WTC11 (cell line): ENCODE measurements at regions not wholly inside any gene's neighbourhood (a gene's known extent, or its start where the extent isn't known, plus 50 kb on each side); places are given as distances from the start of the nearest gene placed in this dataset.

Experiments
- ATAC-seq: fragments of 200-7000 bp; cut with Tn5 transposase; 2 replicates; pipeline ENCODE4 v1.10.0; 2021; ENCODE audit warnings: mild to moderate bottlenecking, moderate library complexity
- CTCF ChIA-PET: fragments of 300-600 bp; sonication (Branson Sonifier 250); formaldehyde crosslinking; loops from one replicate; lab custom pipeline; 2021; ENCODE audit warnings: antibody characterized with exemption; lab: Charles Lee
- POLR2A ChIA-PET: fragments of 350-600 bp; sonication (Branson Sonifier 250); formaldehyde crosslinking; loops from one replicate; lab custom pipeline; 2021; ENCODE audit warnings: antibody characterized with exemption; lab: Charles Lee
- DNase-seq: peaks from one replicate; pipeline ENCODE4 v3.0.0; 2021; ENCODE audit warnings: low spot score
- H3K27ac Mint-ChIP-seq: 2 replicates; pipeline ENCODE4 v1.8.0; 2021; ENCODE audit warnings: mixed read lengths
- H3K27me3 Mint-ChIP-seq: 2 replicates; pipeline ENCODE4 v1.8.0; 2021; ENCODE audit warnings: low read depth, mild to moderate bottlenecking, moderate library complexity, mixed read lengths
- H3K36me3 Mint-ChIP-seq: 2 replicates; pipeline ENCODE4 v1.8.0; 2021; ENCODE audit warnings: mixed read lengths
- H3K4me1 Mint-ChIP-seq: 2 replicates; pipeline ENCODE4 v1.8.0; 2022; ENCODE audit warnings: mixed read lengths
- H3K4me3 Mint-ChIP-seq: 2 replicates; pipeline ENCODE4 v1.8.0; 2021; ENCODE audit warnings: mild to moderate bottlenecking, moderate library complexity, mixed read lengths
- H3K9me3 Mint-ChIP-seq: 2 replicates; pipeline ENCODE4 v1.8.0; 2021; ENCODE audit warnings: mixed read lengths
- ARID4B ChIP-seq: sonication (generic); formaldehyde crosslinking; IDR thresholded peaks from 2 replicates; pipeline ENCODE4 v1.8.0; 2023; ENCODE audit warnings: missing genetic modification reagents, mild to moderate bottlenecking, borderline replicate concordance
- ATF3 ChIP-seq: sonication (generic); formaldehyde crosslinking; conservative IDR thresholded peaks from 2 replicates; pipeline ENCODE4 v1.8.1; 2022; ENCODE audit warnings: mild to moderate bottlenecking, missing genetic modification reagents
- CREB1 ChIP-seq: sonication (generic); formaldehyde crosslinking; IDR thresholded peaks from 2 replicates; pipeline ENCODE4 v1.8.0; 2023; ENCODE audit warnings: mild to moderate bottlenecking, missing genetic modification reagents
- CTCF ChIP-seq: fragments of 200-600 bp; IDR thresholded peaks from 2 replicates; pipeline ENCODE4 v1.8.0; 2022; ENCODE audit warnings: antibody characterized with exemption
- E2F5 ChIP-seq: sonication (generic); formaldehyde crosslinking; IDR thresholded peaks from 2 replicates; pipeline ENCODE4 v1.8.1; 2022; ENCODE audit warnings: mild to moderate bottlenecking, moderate library complexity, missing genetic modification reagents
- EMX1 ChIP-seq: fragments of 250-450 bp; sonication (Bioruptor Pico); IDR thresholded peaks from 2 replicates; pipeline ENCODE4 v1.8.0; 2021; ENCODE audit warnings: mild to moderate bottlenecking
- ERG ChIP-seq: fragments of 250-450 bp; sonication (Bioruptor Pico); IDR thresholded peaks from 2 replicates; pipeline ENCODE4 v1.8.0; 2021; ENCODE audit warnings: mild to moderate bottlenecking
- ESRRA ChIP-seq: sonication (generic); formaldehyde crosslinking; IDR thresholded peaks from 2 replicates; pipeline ENCODE4 v1.8.1; 2022; ENCODE audit warnings: mild to moderate bottlenecking, missing genetic modification reagents, borderline replicate concordance
- ETV6 ChIP-seq: sonication (generic); formaldehyde crosslinking; IDR thresholded peaks from 2 replicates; pipeline ENCODE4 v1.8.1; 2022; ENCODE audit warnings: mild to moderate bottlenecking, missing genetic modification reagents
- FOXP4 ChIP-seq: sonication (generic); formaldehyde crosslinking; IDR thresholded peaks from 2 replicates; pipeline ENCODE4 v1.8.0; 2022; ENCODE audit warnings: mild to moderate bottlenecking, missing genetic modification reagents
- GRHL2 ChIP-seq: fragments of 250-450 bp; sonication (Bioruptor Pico); IDR thresholded peaks from 2 replicates; pipeline ENCODE4 v1.8.0; 2022; ENCODE audit warnings: mild to moderate bottlenecking, moderate library complexity; ENCODE audit not compliant: insufficient replicate concordance, severe bottlenecking
- GTF2I ChIP-seq: fragments of 250-450 bp; sonication (Bioruptor Pico); conservative IDR thresholded peaks from 2 replicates; pipeline ENCODE4 v1.4.0; 2021; ENCODE audit warnings: mild to moderate bottlenecking
- HMGA2 ChIP-seq: fragments of 250-450 bp; sonication (Bioruptor Pico); IDR thresholded peaks from 2 replicates; pipeline ENCODE4 v1.4.0; 2021; ENCODE audit warnings: mild to moderate bottlenecking, moderate library complexity
- JUN ChIP-seq: sonication (generic); formaldehyde crosslinking; IDR thresholded peaks from 2 replicates; pipeline ENCODE4 v1.8.0; 2023; ENCODE audit warnings: mild to moderate bottlenecking, missing genetic modification reagents
- MAX ChIP-seq: sonication (generic); formaldehyde crosslinking; IDR thresholded peaks from 2 replicates; pipeline ENCODE4 v1.8.0; 2022; ENCODE audit warnings: mild to moderate bottlenecking, missing genetic modification reagents
- NFATC4 ChIP-seq: fragments of 250-450 bp; sonication (Bioruptor Pico); IDR thresholded peaks from 2 replicates; pipeline ENCODE4 v1.9.0; 2021; ENCODE audit warnings: mild to moderate bottlenecking
- PREB ChIP-seq: sonication (generic); formaldehyde crosslinking; IDR thresholded peaks from 2 replicates; pipeline ENCODE4 v1.8.1; 2022; ENCODE audit warnings: mild to moderate bottlenecking, missing genetic modification reagents, moderate library complexity, borderline replicate concordance
- RELA ChIP-seq: sonication (generic); formaldehyde crosslinking; IDR thresholded peaks from 2 replicates; pipeline ENCODE4 v1.8.1; 2022; ENCODE audit warnings: missing genetic modification reagents, mild to moderate bottlenecking, borderline replicate concordance
- RORB ChIP-seq: fragments of 250-450 bp; sonication (Bioruptor Pico); IDR thresholded peaks from 2 replicates; pipeline ENCODE4 v1.9.0; 2021; ENCODE audit warnings: mild to moderate bottlenecking
- ZMAT4 ChIP-seq: fragments of 250-450 bp; sonication (Bioruptor Pico); IDR thresholded peaks from 2 replicates; pipeline ENCODE4 v1.9.0; 2021; ENCODE audit warnings: mild to moderate bottlenecking
- ZNF121 ChIP-seq: sonication (generic); formaldehyde crosslinking; IDR thresholded peaks from 2 replicates; pipeline ENCODE4 v1.8.0; 2023; ENCODE audit warnings: missing genetic modification reagents
- ZNF232 ChIP-seq: sonication (generic); formaldehyde crosslinking; IDR thresholded peaks from 2 replicates; pipeline ENCODE4 v1.8.0; 2022; ENCODE audit warnings: mild to moderate bottlenecking, missing genetic modification reagents
- ZNF263 ChIP-seq: sonication (generic); formaldehyde crosslinking; IDR thresholded peaks from 2 replicates; pipeline ENCODE4 v1.8.1; 2022; ENCODE audit warnings: low read depth, mild to moderate bottlenecking, moderate library complexity, missing genetic modification reagents

GRCh38 chr3:5542472-5542871 is 355.0 kb downstream of the EDEM1 start:
- POLR2A ChIA-PET = no interaction called here
- DNase-seq = no peak
- peaks cover 3% of the 10 kb centered on the region; the same call in 1 of the 2 replicates for H3K27me3 Mint-ChIP-seq
- peaks cover 81% of the 10 kb centered on the region for H3K9me3 Mint-ChIP-seq
- TF ChIP-seq ZNF121 (CRISPR knock-in tag) = no peak
- no peak for TF ChIP-seq EMX1 (CRISPR knock-in tag)
- TF ChIP-seq ETV6 (CRISPR knock-in tag) = no peak
- TF ChIP-seq RORB = no peak
- no peak for TF ChIP-seq ARID4B (CRISPR knock-in tag)
- no peak for TF ChIP-seq ATF3 (CRISPR knock-in tag)
- no peak for TF ChIP-seq NFATC4 (CRISPR knock-in tag)
- no peak for TF ChIP-seq MAX (CRISPR knock-in tag)
- TF ChIP-seq CTCF = no peak
- no peak for TF ChIP-seq RELA (CRISPR knock-in tag)
- no peak for TF ChIP-seq ZMAT4 (CRISPR knock-in tag)
- no peak for TF ChIP-seq ZNF263 (CRISPR knock-in tag)
- no peak for TF ChIP-seq GTF2I
- TF ChIP-seq E2F5 (CRISPR knock-in tag) = no peak
- TF ChIP-seq ZNF232 (CRISPR knock-in tag) = no peak
- no peak for TF ChIP-seq CREB1 (CRISPR knock-in tag)
- no peak for TF ChIP-seq ERG (CRISPR knock-in tag)
- TF ChIP-seq JUN (CRISPR knock-in tag) = no peak
- TF ChIP-seq, all 79 proteins: peak for 0
- H3K27ac Mint-ChIP-seq = no peak overlapping the region
- no peaks in the 10 kb centered on the region for H3K4me1 Mint-ChIP-seq
- no peak overlapping the region for H3K4me3 Mint-ChIP-seq
- ATAC-seq = no peak
- peaks cover 59% of the 10 kb centered on the region for H3K36me3 Mint-ChIP-seq
- CTCF ChIA-PET = no interaction called here

- no peak overlapping the region for H3K27ac Mint-ChIP-seq
- no peak for ATAC-seq
- H3K4me1 Mint-ChIP-seq = no peaks in the 10 kb centered on the region
- H3K27me3 Mint-ChIP-seq = peaks cover 3% of the 10 kb centered on the region; the same call in 1 of the 2 replicates
- CTCF ChIA-PET = no interaction called here
- peaks cover 58% of the 10 kb centered on the region for H3K36me3 Mint-ChIP-seq
- no peak overlapping the region for H3K4me3 Mint-ChIP-seq
- POLR2A ChIA-PET = no interaction called here
- DNase-seq = no peak
- TF ChIP-seq ESRRA (no peak), GRHL2 (no peak), FOXP4 (no peak), HMGA2 (no peak), PREB (CRISPR knock-in tag) (no peak)
- H3K9me3 Mint-ChIP-seq = peaks cover 84% of the 10 kb centered on the region
These were observed 355.5 kb downstream of the EDEM1 start for GRCh38 chr3:5543047-5543446.
